BJ (cell line): ENCODE measurements at regions not wholly inside any gene's neighbourhood (a gene's known extent, or its start where the extent isn't known, plus 50 kb on each side); places are given as distances from the start of the nearest gene placed in this dataset.

Experiments
- CTCF ChIA-PET: fragments of 350-600 bp; formaldehyde crosslinking; extraction: SDS; loops from one replicate; lab custom pipeline; 2021; ENCODE audit warnings: antibody characterized with exemption, inconsistent platforms; lab: Yijun Ruan, JAX
- POLR2A ChIA-PET: fragments of 300-600 bp; sonication (Branson Sonifier 250); formaldehyde crosslinking; extraction: SDS; loops from one replicate; lab custom pipeline; 2021; ENCODE audit warnings: antibody characterized with exemption; lab: Charles Lee
- DNase-seq: peaks from one replicate; pipeline ENCODE4 v3.0.0-alpha.2; 2011; ENCODE audit warnings: low read depth
- H3K27me3 ChIP-seq: 2 replicates; pipeline ENCODE4 v1.6.0; 2011; ENCODE audit warnings: low read length; ENCODE audit not compliant: control insufficient read depth, insufficient read depth
- H3K36me3 ChIP-seq: 2 replicates; pipeline ENCODE4 v1.5.1; 2011; ENCODE audit warnings: low read length; ENCODE audit not compliant: control insufficient read depth, insufficient read depth
- H3K4me3 ChIP-seq: 2 replicates; pipeline ENCODE4 v1.5.1; 2011; ENCODE audit warnings: low read depth, mild to moderate bottlenecking, control low read depth, low read length
- CTCF ChIP-seq: IDR thresholded peaks from 2 replicates; pipeline ENCODE4 v1.5.1; 2011; ENCODE audit warnings: low read depth, mild to moderate bottlenecking, control low read depth, inconsistent platforms, low read length, moderate library complexity; ENCODE audit not compliant: insufficient read depth

GRCh38 chr17:71753070-71753469 is 367.8 kb upstream of the SOX9 start:
- no peaks in the 10 kb centered on the region for H3K36me3 ChIP-seq
- ChIA-PET CTCF (no interaction called here), POLR2A (no interaction called here)
- TF ChIP-seq CTCF = no peak
- H3K27me3 ChIP-seq = no peaks in the 10 kb centered on the region
- DNase-seq = no peak
- H3K4me3 ChIP-seq = no peak overlapping the region

DNA sequence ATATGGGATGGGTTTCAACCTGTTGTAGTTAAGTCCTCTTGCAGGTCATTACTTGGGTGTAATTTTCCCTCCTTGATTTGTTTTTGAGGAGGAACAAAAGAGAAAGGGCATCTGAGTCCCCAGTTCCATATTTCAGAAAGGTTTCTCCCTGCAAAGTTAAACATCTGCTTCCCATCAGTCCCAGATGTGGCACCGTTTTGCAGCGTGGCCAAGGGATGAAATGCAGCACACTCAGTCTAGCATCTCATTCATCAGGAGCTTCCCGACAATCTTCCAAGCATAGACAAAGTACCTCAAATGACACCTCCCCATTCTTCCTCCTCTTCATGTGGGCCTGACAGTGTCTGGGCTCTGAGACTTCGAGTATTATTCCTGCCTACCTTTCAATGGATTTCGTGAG is 363.7 kb upstream of the SOX9 start:
- Histone ChIP-seq H3K4me3 (no peak overlapping the region), H3K36me3 (no peaks in the 10 kb centered on the region), H3K27me3 (no peaks in the 10 kb centered on the region)
- no peak for TF ChIP-seq CTCF
- ChIA-PET POLR2A (no interaction called here), CTCF (no interaction called here)
- DNase-seq = no peak

GRCh38 chr17:71757956-71758355 is 362.9 kb upstream of the SOX9 start:
- ChIA-PET CTCF (interaction anchor here (0.6 to 1.3 kb wide), 2 partner anchors 284 to 578 kb away, joined by 3 to 4 read pairs; no protein-coding TSS in a partner anchor), POLR2A (no interaction called here)
- no peak for TF ChIP-seq CTCF
- Histone ChIP-seq H3K27me3 (no peaks in the 10 kb centered on the region), H3K4me3 (no peak overlapping the region), H3K36me3 (no peaks in the 10 kb centered on the region)
- no peak for DNase-seq

- Histone ChIP-seq H3K4me3 (no peak overlapping the region), H3K27me3 (no peaks in the 10 kb centered on the region), H3K36me3 (no peaks in the 10 kb centered on the region)
- DNase-seq = no peak
- no peak for TF ChIP-seq CTCF
- ChIA-PET POLR2A (no interaction called here), CTCF (interaction anchor here (0.7 to 1.3 kb wide), 2 partner anchors 286 kb away, joined by 4 read pairs; no protein-coding TSS in a partner anchor)
Observed at GRCh38 chr17:71759422-71760060, 361.3 kb upstream of the SOX9 start.

GRCh38 chr17:71760062-71760720 is 360.6 kb upstream of the SOX9 start:
- TF ChIP-seq CTCF = no peak
- POLR2A ChIA-PET = no interaction called here
- CTCF ChIA-PET = interaction anchor here (0.7 kb wide), 1 partner anchor 287 kb away, joined by 4 read pairs; no protein-coding TSS in a partner anchor

More at GRCh38 chr17:71760062-71760720, 360.6 kb upstream of the SOX9 start:
- Histone ChIP-seq H3K27me3 (no peaks in the 10 kb centered on the region), H3K4me3 (no peak overlapping the region), H3K36me3 (no peaks in the 10 kb centered on the region)
- DNase-seq = no peak
